Endothelial cell of umbilical vein (primary cell): ENCODE measurements at regions not wholly inside any gene's neighbourhood (a gene's known extent, or its start where the extent isn't known, plus 50 kb on each side); places are given as distances from the start of the nearest gene placed in this dataset.

Source experiments
- BruUV-seq: library from RNA; stranded (reverse); fragments of 400-500 nt; replicated peaks from 2 replicates; lab custom pipeline; 2021; lab: Mats Ljungman, UMichigan
- CTCF ChIA-PET: fragments of 300-600, 350-600 bp; sonication (Branson Sonifier 250); formaldehyde crosslinking; loops from one replicate; lab custom pipeline; 2021; ENCODE audit warnings: antibody characterized with exemption, inconsistent platforms; lab: Charles Lee
- POLR2A ChIA-PET: fragments of 300-600, 350-600 bp; sonication (Branson Sonifier 250); formaldehyde crosslinking; loops from one replicate; lab custom pipeline; 2021; ENCODE audit warnings: antibody characterized with exemption, inconsistent platforms; lab: Charles Lee
- DNase-seq: peaks from one replicate; pipeline ENCODE4 v3.0.0-alpha.2; 2011; ENCODE audit warnings: low read depth, low spot score
- FAIRE-seq: peaks from 2 replicates; lab custom pipeline; 2011; peaks lifted over from hg19 to GRCh38; lab: Jason Lieb, UNC
- H2AFZ ChIP-seq: 2 replicates; pipeline ENCODE4 v1.6.0; 2012; ENCODE audit warnings: low read depth, low read length, control low read depth, inconsistent platforms
- H3K27ac ChIP-seq: 2 replicates; pipeline ENCODE4 v1.5.1; 2011; ENCODE audit warnings: low read depth, mild to moderate bottlenecking, control low read depth, low read length, moderate library complexity; ENCODE audit not compliant: insufficient read depth
- H3K27me3 ChIP-seq, 2 experiments: 2 replicates each; pipeline versions ENCODE4 v1.6.0 to v1.6.1; 2011; ENCODE audit warnings: low read length in 2 of 2, mixed read lengths in 1 of 2; ENCODE audit not compliant: control insufficient read depth in 2 of 2, insufficient read depth in 2 of 2
- H3K36me3 ChIP-seq, 2 experiments: 2 replicates in 1 of 2; 3 replicates in 1 of 2; pipeline ENCODE4 v1.5.1; 2011; ENCODE audit warnings: low read length in 2 of 2, mild to moderate bottlenecking in 1 of 2, moderate library complexity in 1 of 2; ENCODE audit not compliant: control insufficient read depth in 2 of 2, insufficient read depth in 2 of 2; ENCODE audit errors: extremely low read depth in 1 of 2
- H3K4me1 ChIP-seq: 3 replicates; pipeline ENCODE4 v1.5.1; 2011; ENCODE audit warnings: mild to moderate bottlenecking, low read length; ENCODE audit not compliant: control insufficient read depth, insufficient read depth; ENCODE audit errors: extremely low read depth
- H3K4me2 ChIP-seq: 2 replicates; pipeline ENCODE4 v1.6.1; 2011; ENCODE audit warnings: low read length, control low read depth, mixed read lengths; ENCODE audit not compliant: insufficient read depth
- H3K4me3 ChIP-seq, 3 experiments: fragments of 200-600 bp in 1 of 3; sonication (generic), shearing (Covaris generic) in 1 of 3; replicated peaks in 1 of 3; 2 replicates each; pipeline ENCODE4 v1.5.1; 2011 to 2016; ENCODE audit warnings: control low read depth in 3 of 3, low read length in 3 of 3, mild to moderate bottlenecking in 2 of 3, inconsistent platforms in 1 of 3, low read depth in 1 of 3, moderate library complexity in 1 of 3; ENCODE audit not compliant: insufficient read depth in 1 of 3
- H3K79me2 ChIP-seq: 2 replicates; pipeline ENCODE4 v1.6.0; 2012; ENCODE audit warnings: low read length, inconsistent platforms; ENCODE audit not compliant: control insufficient read depth, insufficient read depth
- H3K9ac ChIP-seq: replicated peaks from 2 replicates; pipeline ENCODE3; 2011; ENCODE audit warnings: low read length, control low read depth; ENCODE audit not compliant: insufficient read depth; ENCODE audit errors: extremely low read depth
- H3K9me1 ChIP-seq: replicated peaks from 3 replicates; pipeline ENCODE4 v1.6.0; 2011; ENCODE audit warnings: mild to moderate bottlenecking, low read length; ENCODE audit not compliant: control insufficient read depth, insufficient read depth; ENCODE audit errors: extremely low read depth
- H3K9me3 ChIP-seq: replicated peaks from 2 replicates; pipeline ENCODE4 v1.5.1; 2012; ENCODE audit warnings: low read length, inconsistent platforms; ENCODE audit not compliant: control insufficient read depth, insufficient read depth
- H4K20me1 ChIP-seq: replicated peaks from 2 replicates; pipeline ENCODE3; 2011; ENCODE audit warnings: mild to moderate bottlenecking, low read length; ENCODE audit not compliant: control insufficient read depth, insufficient read depth; ENCODE audit errors: extremely low read depth
- EZH2 ChIP-seq: IDR thresholded peaks from 2 replicates; pipeline ENCODE4 v1.6.1; 2012; ENCODE audit warnings: borderline replicate concordance, low read depth, mild to moderate bottlenecking, moderate library complexity, low read length, inconsistent platforms; ENCODE audit not compliant: severe bottlenecking
- FOS ChIP-seq: IDR thresholded peaks from 2 replicates; pipeline ENCODE4 v1.6.1; 2011; ENCODE audit warnings: mild to moderate bottlenecking, low read length, moderate library complexity, borderline replicate concordance; ENCODE audit not compliant: insufficient read depth
- GATA2 ChIP-seq: IDR thresholded peaks from 2 replicates; pipeline ENCODE4 v1.7.0; 2011; ENCODE audit warnings: low read depth, mild to moderate bottlenecking, moderate library complexity, mixed read lengths, low read length; ENCODE audit not compliant: insufficient read length, insufficient read depth
- JUN ChIP-seq: IDR thresholded peaks from 2 replicates; pipeline ENCODE4 v1.6.1; 2011; ENCODE audit warnings: borderline replicate concordance, low read depth; ENCODE audit not compliant: insufficient read length, insufficient read depth
- MYC ChIP-seq: IDR thresholded peaks from one replicate; pipeline ENCODE4 v1.6.1; 2011; ENCODE audit warnings: mild to moderate bottlenecking, low read depth, low read length
- POLR2A ChIP-seq: IDR thresholded peaks from 2 replicates; pipeline ENCODE4 v1.6.1; 2012; ENCODE audit warnings: low read depth, mild to moderate bottlenecking, control low read depth, low read length
- POLR2AphosphoS5 ChIP-seq: IDR thresholded peaks from 2 replicates; pipeline ENCODE4 v1.6.1; 2012; ENCODE audit warnings: low read depth, mild to moderate bottlenecking, control low read depth, low read length, moderate library complexity; ENCODE audit not compliant: insufficient read depth
- dilution Hi-C: fragments of 300-500 bp; cut with MboI; formaldehyde crosslinking; loops from one replicate; pipeline ENCODE4 v1.15.0; 2019; ENCODE audit warnings: low sequenced_read_pairs; ENCODE audit not compliant: extremely low pct_ligation_motif_present
- intact Hi-C: fragments of 100-400 bp; cut with micrococcal nuclease; formaldehyde crosslinking; loops from one replicate; pipeline ENCODE4 v1.10.0; 2022
- TF ChIP-seq, protein P1 (sequence below): IDR thresholded peaks from 2 replicates; pipeline ENCODE4 v1.6.1; 2011; ENCODE audit not compliant: insufficient read depth, insufficient read length
- TF ChIP-seq, protein P2 (sequence below), 2 donors: IDR thresholded peaks; 1 replicate in 1 of 2; 2 replicates in 1 of 2; pipeline ENCODE4 v1.5.1; 2011; ENCODE audit warnings: low read length in 2 of 2, mild to moderate bottlenecking in 2 of 2, moderate library complexity in 2 of 2, control low read depth in 1 of 2, inconsistent platforms in 1 of 2, low read depth in 1 of 2; ENCODE audit not compliant: insufficient read depth in 1 of 2; ENCODE audit errors: extremely low read depth in 1 of 2

DNA sequence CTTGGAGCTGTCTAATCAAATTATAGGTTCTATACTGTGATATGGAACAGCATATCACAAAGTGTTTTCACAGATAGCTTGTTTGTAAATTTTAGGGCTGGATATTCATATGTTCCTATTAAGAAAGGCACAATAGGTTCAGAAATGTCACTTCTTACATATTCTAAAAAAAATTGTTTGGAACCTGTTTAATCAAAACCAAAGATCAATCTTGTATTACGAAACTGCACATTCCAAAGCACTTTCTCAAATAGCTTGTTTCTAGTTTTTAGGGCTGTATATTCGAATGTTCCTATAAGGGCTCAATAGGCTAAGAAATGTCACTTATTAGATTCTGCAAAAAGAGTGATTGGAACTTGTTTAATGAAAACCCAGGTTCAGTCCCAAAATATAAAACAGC lies 67.4 kb upstream of the OSBPL11 start:
- Histone ChIP-seq H3K4me3 (no peak overlapping the region), H3K9me3 (no peaks in the 10 kb centered on the region), H3K4me1 (no peaks in the 10 kb centered on the region), H3K9me1 (no peaks in the 10 kb centered on the region), H3K27ac (no peak overlapping the region), H3K27me3 (no peaks in the 10 kb centered on the region), H3K4me2 (no peak overlapping the region), H3K36me3 (no peaks in the 10 kb centered on the region), H2AFZ (no peak overlapping the region), H3K9ac (no peak overlapping the region), H3K79me2 (no peaks in the 10 kb centered on the region), H4K20me1 (no peaks in the 10 kb centered on the region)
- ChIA-PET CTCF (interaction anchor here (0.5 kb wide), 1 partner anchor 12 kb away, joined by 3 read pairs; no protein-coding TSS in a partner anchor), POLR2A (no interaction called here)
- no TSS peak for BruUV-seq
- intact Hi-C loops (no loop called here), dilution Hi-C loops (no loop called here)
- TF ChIP-seq, protein P1, sequence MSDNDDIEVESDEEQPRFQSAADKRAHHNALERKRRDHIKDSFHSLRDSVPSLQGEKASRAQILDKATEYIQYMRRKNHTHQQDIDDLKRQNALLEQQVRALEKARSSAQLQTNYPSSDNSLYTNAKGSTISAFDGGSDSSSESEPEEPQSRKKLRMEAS: no peak
- no peak for TF ChIP-seq GATA2
- TF ChIP-seq, protein P2, sequence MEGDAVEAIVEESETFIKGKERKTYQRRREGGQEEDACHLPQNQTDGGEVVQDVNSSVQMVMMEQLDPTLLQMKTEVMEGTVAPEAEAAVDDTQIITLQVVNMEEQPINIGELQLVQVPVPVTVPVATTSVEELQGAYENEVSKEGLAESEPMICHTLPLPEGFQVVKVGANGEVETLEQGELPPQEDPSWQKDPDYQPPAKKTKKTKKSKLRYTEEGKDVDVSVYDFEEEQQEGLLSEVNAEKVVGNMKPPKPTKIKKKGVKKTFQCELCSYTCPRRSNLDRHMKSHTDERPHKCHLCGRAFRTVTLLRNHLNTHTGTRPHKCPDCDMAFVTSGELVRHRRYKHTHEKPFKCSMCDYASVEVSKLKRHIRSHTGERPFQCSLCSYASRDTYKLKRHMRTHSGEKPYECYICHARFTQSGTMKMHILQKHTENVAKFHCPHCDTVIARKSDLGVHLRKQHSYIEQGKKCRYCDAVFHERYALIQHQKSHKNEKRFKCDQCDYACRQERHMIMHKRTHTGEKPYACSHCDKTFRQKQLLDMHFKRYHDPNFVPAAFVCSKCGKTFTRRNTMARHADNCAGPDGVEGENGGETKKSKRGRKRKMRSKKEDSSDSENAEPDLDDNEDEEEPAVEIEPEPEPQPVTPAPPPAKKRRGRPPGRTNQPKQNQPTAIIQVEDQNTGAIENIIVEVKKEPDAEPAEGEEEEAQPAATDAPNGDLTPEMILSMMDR (IDR thresholded peaks at IDR 0.05; ENCODE audit: extremely low read depth in 1 of 2, insufficient read depth in 1 of 2, low read depth in 1 of 2, low read length in 2 of 2): no peak
- no peak for TF ChIP-seq MYC
- no peak for TF ChIP-seq POLR2A
- TF ChIP-seq FOS: no peak
- TF ChIP-seq POLR2AphosphoS5: no peak
- TF ChIP-seq EZH2: no peak
- TF ChIP-seq JUN: no peak
- no peak for DNase-seq
- no peak for FAIRE-seq
